Stimulated activated naive CD8-positive, alpha-beta T cell treated with anti-CD3 and anti-CD28 coated beads, Interleukin-15, amount 100 ng/mL, for 72 hours (primary cell): ENCODE measurements at regions not wholly inside any gene's neighbourhood (a gene's known extent, or its start where the extent isn't known, plus 50 kb on each side); places are given as distances from the start of the nearest gene placed in this dataset.

Experiments used
- ATAC-seq: fragments of 150-1000 bp; cut with Tn5 transposase; 2 replicates; pipeline ENCODE4 v1.10.0; 2021; ENCODE audit warnings: mild to moderate bottlenecking, moderate library complexity
- DNase-seq, 2 donors: peaks; one replicate each; pipeline ENCODE4 v3.0.0; 2021 to 2022
- H3K27ac Mint-ChIP-seq, 2 donors: one replicate each; pipeline ENCODE4 v1.8.0; 2022; ENCODE audit warnings: mild to moderate bottlenecking in 2 of 2, mixed read lengths in 2 of 2, moderate library complexity in 2 of 2
- H3K27me3 Mint-ChIP-seq: one replicate; pipeline ENCODE4 v1.8.0; 2022; ENCODE audit warnings: mixed read lengths
- H3K4me1 Mint-ChIP-seq: one replicate; pipeline ENCODE4 v1.8.0; 2022; ENCODE audit warnings: mild to moderate bottlenecking, mixed read lengths
- H3K4me3 Mint-ChIP-seq, 2 donors: one replicate each; pipeline ENCODE4 v1.8.0; 2022; ENCODE audit warnings: mild to moderate bottlenecking in 2 of 2, mixed read lengths in 2 of 2, moderate library complexity in 1 of 2
- H3K9me3 Mint-ChIP-seq, 2 donors: one replicate each; pipeline ENCODE4 v1.8.0; 2022; ENCODE audit warnings: mixed read lengths in 2 of 2

GRCh38 chr1:204018460-204018859, 54.5 kb upstream of the SOX13 start:
- H3K4me1 Mint-ChIP-seq, result no peaks in the 10 kb centered on the region
- ATAC-seq (no peak), DNase-seq (no peak)
- no peak overlapping the region for H3K27ac Mint-ChIP-seq
- H3K27me3 Mint-ChIP-seq, result no peaks in the 10 kb centered on the region
- no peak overlapping the region for H3K4me3 Mint-ChIP-seq
- peaks cover 0 to 4% of the 10 kb centered on the region in 2 donors for H3K9me3 Mint-ChIP-seq
